GM23338 (cell line): ENCODE measurements at regions not wholly inside any gene's neighbourhood (a gene's known extent, or its start where the extent isn't known, plus 50 kb on each side); places are given as distances from the start of the nearest gene placed in this dataset.
A peak's percentile ranks its signal among the peaks of the same experiment; 100 is the strongest.

Experiments
- ATAC-seq: fragments of 200-7000 bp; cut with Tn5 transposase; 3 replicates; pipeline ENCODE4 v1.9.1; 2020
- DNase-seq: peaks from one replicate; pipeline ENCODE4 v3.0.0-alpha.2; 2015; ENCODE audit warnings: low spot score
- H2AFZ ChIP-seq: fragments of 200-600 bp; sonication (generic); 2 replicates; pipeline ENCODE4 v1.8.0; 2016; ENCODE audit warnings: antibody characterized with exemption, mild to moderate bottlenecking, moderate library complexity
- H3F3A ChIP-seq: fragments of 200-600 bp; sonication (generic); replicated peaks from 2 replicates; pipeline ENCODE4 v1.8.0; 2017; ENCODE audit warnings: antibody characterized with exemption, mixed run types, low read depth
- H3K27ac ChIP-seq: fragments of 200-600 bp; sonication (generic); 2 replicates; pipeline ENCODE4 v1.6.1; 2016; ENCODE audit warnings: low read depth
- H3K27me3 ChIP-seq: fragments of 200-600 bp; sonication (generic); 2 replicates; pipeline ENCODE4 v1.8.0; 2016; ENCODE audit warnings: mild to moderate bottlenecking, mixed run types, moderate library complexity; ENCODE audit not compliant: insufficient read depth
- H3K36me3 ChIP-seq: fragments of 200-600 bp; sonication (generic); 2 replicates; pipeline ENCODE4 v1.8.0; 2016; ENCODE audit warnings: mild to moderate bottlenecking; ENCODE audit not compliant: insufficient read depth
- H3K4me1 ChIP-seq: fragments of 200-600 bp; sonication (generic); 2 replicates; pipeline ENCODE4 v1.8.0; 2016; ENCODE audit warnings: mild to moderate bottlenecking, moderate library complexity; ENCODE audit not compliant: insufficient read depth
- H3K4me2 ChIP-seq: fragments of 200-600 bp; sonication (generic); 2 replicates; pipeline ENCODE4 v1.7.1; 2017; ENCODE audit warnings: mixed run types
- H3K4me3 ChIP-seq: fragments of 200-600 bp; sonication (generic); 2 replicates; pipeline ENCODE4 v1.6.1; 2016; ENCODE audit warnings: mixed run types
- H3K79me2 ChIP-seq: fragments of 200-600 bp; sonication (generic); replicated peaks from 2 replicates; pipeline ENCODE4 v1.8.0; 2017; ENCODE audit warnings: mild to moderate bottlenecking; ENCODE audit not compliant: insufficient read depth
- H3K9me2 ChIP-seq: fragments of 200-600 bp; sonication (generic); 2 replicates; pipeline ENCODE4 v1.8.0; 2017; ENCODE audit not compliant: insufficient read depth
- H4K20me1 ChIP-seq: fragments of 200-600 bp; sonication (generic); replicated peaks from 2 replicates; pipeline ENCODE4 v1.8.0; 2017; ENCODE audit warnings: mild to moderate bottlenecking; ENCODE audit not compliant: insufficient read depth
- H3K27ac Mint-ChIP-seq: 2 replicates; pipeline ENCODE4 v1.8.0; 2020; ENCODE audit warnings: inconsistent platforms, mild to moderate bottlenecking, moderate library complexity, mixed read lengths
- H3K27me3 Mint-ChIP-seq: 3 replicates; pipeline ENCODE4 v1.8.0; 2022; ENCODE audit warnings: low read depth, mild to moderate bottlenecking, moderate library complexity, mixed read lengths, inconsistent platforms; ENCODE audit not compliant: insufficient read depth, poor library complexity
- H3K36me3 Mint-ChIP-seq: 3 replicates; pipeline ENCODE4 v1.8.0; 2021; ENCODE audit warnings: low read depth, mild to moderate bottlenecking, inconsistent platforms, moderate library complexity, mixed read lengths
- H3K4me1 Mint-ChIP-seq: 3 replicates; pipeline ENCODE4 v1.8.0; 2020; ENCODE audit warnings: mild to moderate bottlenecking, inconsistent platforms, mixed read lengths
- H3K4me3 Mint-ChIP-seq: 3 replicates; pipeline ENCODE4 v1.8.0; 2021; ENCODE audit warnings: moderate library complexity, mild to moderate bottlenecking, inconsistent platforms, mixed read lengths
- H3K9me3 Mint-ChIP-seq: 3 replicates; pipeline ENCODE4 v1.8.0; 2020; ENCODE audit warnings: moderate library complexity, mild to moderate bottlenecking, inconsistent platforms, mixed read lengths
- CREB1 ChIP-seq: fragments of 250-450 bp; sonication (Bioruptor Pico); IDR thresholded peaks from 2 replicates; pipeline ENCODE4 v1.5.0; 2020; ENCODE audit warnings: low read depth, mild to moderate bottlenecking, moderate library complexity
- ETS1 ChIP-seq: IDR thresholded peaks from 2 replicates; pipeline ENCODE4 v1.6.1; 2016; ENCODE audit warnings: antibody characterized with exemption
- EZH2 ChIP-seq: fragments of 200-600 bp; sonication (generic); IDR thresholded peaks from one replicate; pipeline ENCODE4 v1.8.0; 2017; ENCODE audit warnings: antibody characterized with exemption, mild to moderate bottlenecking, low read depth; ENCODE audit not compliant: unreplicated experiment
- EZH2phosphoT487 ChIP-seq: fragments of 200-600 bp; sonication (generic); IDR thresholded peaks from one replicate; pipeline ENCODE4 v1.8.1; 2018; ENCODE audit warnings: antibody characterized with exemption; ENCODE audit not compliant: unreplicated experiment
- NANOG ChIP-seq: IDR thresholded peaks from 2 replicates; pipeline ENCODE4 v1.6.1; 2016; ENCODE audit warnings: antibody characterized with exemption, borderline replicate concordance
- STAT1 ChIP-seq: IDR thresholded peaks from one replicate; pipeline ENCODE4 v1.6.1; 2016; ENCODE audit warnings: antibody characterized with exemption; ENCODE audit not compliant: unreplicated experiment
- ZNF331 ChIP-seq: fragments of 250-450 bp; sonication (Bioruptor Pico); IDR thresholded peaks from 2 replicates; pipeline ENCODE4 v1.5.0; 2020; ENCODE audit warnings: low read depth, mild to moderate bottlenecking, moderate library complexity
- TF ChIP-seq, protein P1 (sequence below), 2 experiments: fragments of 200-600 bp in 1 of 2; sonication (generic) in 1 of 2; conservative IDR thresholded peaks; 2 replicates each; pipeline versions ENCODE4 v1.5.1 to v1.6.1; 2016 to 2017; ENCODE audit warnings: antibody characterized with exemption in 2 of 2, low read depth in 2 of 2, mild to moderate bottlenecking in 2 of 2, moderate library complexity in 1 of 2
- TF ChIP-seq, protein P2 (sequence below): IDR thresholded peaks from one replicate; pipeline ENCODE4 v1.6.1; 2018; ENCODE audit warnings: antibody characterized with exemption; ENCODE audit not compliant: unreplicated experiment

DNA sequence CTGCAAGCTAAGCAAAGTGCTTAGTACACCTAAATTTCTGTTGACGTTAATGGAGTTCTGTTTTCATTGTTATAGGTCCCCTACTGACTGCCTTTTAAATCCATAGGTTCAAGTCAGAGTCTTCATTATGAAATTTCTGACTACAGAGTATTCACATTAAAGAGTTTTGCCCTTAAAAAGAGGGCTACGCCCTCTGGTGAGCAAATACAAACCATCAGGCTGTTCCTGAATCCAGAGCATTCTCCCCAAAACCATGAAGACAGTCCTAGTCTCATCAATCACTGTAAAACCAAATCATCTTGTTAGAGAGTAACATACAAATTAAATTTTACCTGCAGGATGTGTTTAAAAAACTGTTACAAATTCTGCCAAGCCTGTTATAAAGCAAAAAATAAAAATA is 1091.7 kb downstream of the TDRD15 start:
- H3K4me3 Mint-ChIP-seq: no peak overlapping the region
- ATAC-seq (peak; percentile 67), DNase-seq (peak; percentile 5)
- peaks cover 8% of the 10 kb centered on the region; the same call in 2 of the 3 replicates for H3K4me1 Mint-ChIP-seq
- no peaks in the 10 kb centered on the region for H3K9me3 Mint-ChIP-seq
- no peak overlapping the region for H3K4me3 ChIP-seq
- no peak overlapping the region for H3K27ac ChIP-seq
- H3K36me3 Mint-ChIP-seq: no peaks in the 10 kb centered on the region
- no peaks in the 10 kb centered on the region for H3F3A ChIP-seq
- TF ChIP-seq, protein P1, sequence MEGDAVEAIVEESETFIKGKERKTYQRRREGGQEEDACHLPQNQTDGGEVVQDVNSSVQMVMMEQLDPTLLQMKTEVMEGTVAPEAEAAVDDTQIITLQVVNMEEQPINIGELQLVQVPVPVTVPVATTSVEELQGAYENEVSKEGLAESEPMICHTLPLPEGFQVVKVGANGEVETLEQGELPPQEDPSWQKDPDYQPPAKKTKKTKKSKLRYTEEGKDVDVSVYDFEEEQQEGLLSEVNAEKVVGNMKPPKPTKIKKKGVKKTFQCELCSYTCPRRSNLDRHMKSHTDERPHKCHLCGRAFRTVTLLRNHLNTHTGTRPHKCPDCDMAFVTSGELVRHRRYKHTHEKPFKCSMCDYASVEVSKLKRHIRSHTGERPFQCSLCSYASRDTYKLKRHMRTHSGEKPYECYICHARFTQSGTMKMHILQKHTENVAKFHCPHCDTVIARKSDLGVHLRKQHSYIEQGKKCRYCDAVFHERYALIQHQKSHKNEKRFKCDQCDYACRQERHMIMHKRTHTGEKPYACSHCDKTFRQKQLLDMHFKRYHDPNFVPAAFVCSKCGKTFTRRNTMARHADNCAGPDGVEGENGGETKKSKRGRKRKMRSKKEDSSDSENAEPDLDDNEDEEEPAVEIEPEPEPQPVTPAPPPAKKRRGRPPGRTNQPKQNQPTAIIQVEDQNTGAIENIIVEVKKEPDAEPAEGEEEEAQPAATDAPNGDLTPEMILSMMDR (conservative IDR thresholded peaks at IDR 0.05; ENCODE audit: low read depth in 2 of 2): peak; percentile 34 to 41
- no peak for TF ChIP-seq STAT1
- H2AFZ ChIP-seq: no peak overlapping the region
- no peak overlapping the region for H3K4me2 ChIP-seq
- no peaks in the 10 kb centered on the region for H3K79me2 ChIP-seq
- no peaks in the 10 kb centered on the region for H3K27me3 ChIP-seq
- no peaks in the 10 kb centered on the region for H4K20me1 ChIP-seq
- H3K27me3 Mint-ChIP-seq: no peaks in the 10 kb centered on the region
- H3K27ac Mint-ChIP-seq: no peak overlapping the region
- H3K36me3 ChIP-seq: peaks cover 3% of the 10 kb centered on the region
- H3K4me1 ChIP-seq: no peaks in the 10 kb centered on the region
- H3K9me2 ChIP-seq: no peaks in the 10 kb centered on the region

DNA sequence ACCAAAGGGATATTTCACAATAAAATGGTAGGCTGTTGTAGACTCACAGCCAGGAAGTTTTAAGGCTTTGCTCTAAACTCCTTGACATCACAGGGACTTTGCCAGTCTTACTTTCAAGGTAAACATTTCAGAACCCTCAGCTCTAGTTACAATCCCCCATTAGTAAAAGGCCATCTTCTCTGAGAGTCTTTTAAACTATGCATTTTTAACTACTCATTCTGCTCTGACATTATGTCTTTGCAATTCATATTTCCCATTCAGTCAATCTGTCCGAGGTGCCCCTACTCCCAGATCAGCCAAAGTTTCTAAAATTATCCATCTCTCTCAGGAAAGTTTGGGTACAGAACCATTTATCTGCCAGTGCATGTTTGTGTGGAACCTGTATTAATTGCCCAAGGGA is 1094.1 kb downstream of the TDRD15 start:
- H3K4me3 ChIP-seq: no peak overlapping the region
- TF ChIP-seq ZNF331 (CRISPR knock-in tag) (no peak), EZH2 (no peak), NANOG (no peak), EZH2phosphoT487 (no peak), CREB1 (CRISPR knock-in tag) (no peak)
- Mint-ChIP-seq H3K9me3 (peaks cover 3% of the 10 kb centered on the region), H3K27me3 (no peaks in the 10 kb centered on the region), H3K27ac (no peak overlapping the region), H3K36me3 (peaks cover 2% of the 10 kb centered on the region), H3K4me1 (peaks cover 8% of the 10 kb centered on the region; the same call in 2 of the 3 replicates), H3K4me3 (no peak overlapping the region)
- peaks cover 3% of the 10 kb centered on the region; the same call in 1 of the 2 replicates for H3K36me3 ChIP-seq
- H3K27ac ChIP-seq: no peak overlapping the region
- ATAC-seq (no peak), DNase-seq (no peak)
- no peak overlapping the region for H3K4me2 ChIP-seq
- H3K9me2 ChIP-seq: 0 out of 2 replicates have a peak, but pooled peaks cover 1% of the 10 kb centered on the region
- H2AFZ ChIP-seq: no peak overlapping the region
- no peaks in the 10 kb centered on the region for H4K20me1 ChIP-seq
- H3K79me2 ChIP-seq: no peaks in the 10 kb centered on the region
- H3K27me3 ChIP-seq: no peaks in the 10 kb centered on the region
- no peaks in the 10 kb centered on the region for H3K4me1 ChIP-seq
- no peaks in the 10 kb centered on the region for H3F3A ChIP-seq

DNA sequence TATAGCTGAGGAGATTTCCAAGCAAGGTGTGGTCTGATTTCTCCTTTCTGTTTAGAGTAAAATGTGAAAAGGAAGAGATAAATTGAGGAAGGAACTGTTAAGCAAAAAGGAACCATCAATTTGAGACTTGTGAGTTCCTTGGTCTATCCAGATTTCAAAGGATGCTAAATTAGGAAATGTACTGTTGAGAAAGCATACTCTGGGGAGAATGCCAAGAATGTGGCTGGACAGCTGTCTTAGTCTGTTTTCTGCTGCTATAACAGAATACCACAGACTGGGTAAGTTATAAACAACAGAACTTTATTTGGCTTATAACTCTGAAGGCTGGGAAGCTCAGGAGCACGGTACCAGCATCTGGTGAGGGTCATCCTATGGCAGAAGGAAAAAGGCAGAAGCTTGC is 1097.2 kb downstream of the TDRD15 start:
- peaks cover 25% of the 10 kb centered on the region for H3K9me3 Mint-ChIP-seq
- peaks cover 8% of the 10 kb centered on the region for H3K36me3 ChIP-seq
- no peak overlapping the region for H3K27ac Mint-ChIP-seq
- no peak overlapping the region for H3K4me3 Mint-ChIP-seq
- H3F3A ChIP-seq: no peaks in the 10 kb centered on the region
- H3K9me2 ChIP-seq: 0 out of 2 replicates have a peak, but pooled peaks cover 3% of the 10 kb centered on the region
- peaks cover 24% of the 10 kb centered on the region for H3K36me3 Mint-ChIP-seq
- H3K4me2 ChIP-seq: no peak overlapping the region
- no peak overlapping the region for H3K27ac ChIP-seq
- peaks cover 8% of the 10 kb centered on the region; the same call in 2 of the 3 replicates for H3K4me1 Mint-ChIP-seq
- no peaks in the 10 kb centered on the region for H3K4me1 ChIP-seq
- H3K27me3 Mint-ChIP-seq: no peaks in the 10 kb centered on the region
- H4K20me1 ChIP-seq: no peaks in the 10 kb centered on the region
- H3K79me2 ChIP-seq: no peaks in the 10 kb centered on the region
- ATAC-seq (no peak), DNase-seq (no peak)
- H2AFZ ChIP-seq: no peak overlapping the region
- no peaks in the 10 kb centered on the region for H3K27me3 ChIP-seq
- H3K4me3 ChIP-seq: no peak overlapping the region
- TF ChIP-seq ETS1 (no peak), EZH2 (no peak), CREB1 (CRISPR knock-in tag) (no peak), ZNF331 (CRISPR knock-in tag) (no peak)
- TF ChIP-seq, protein P1 (conservative IDR thresholded peaks at IDR 0.05; ENCODE audit: low read depth in 2 of 2): no peak
- TF ChIP-seq, protein P2, sequence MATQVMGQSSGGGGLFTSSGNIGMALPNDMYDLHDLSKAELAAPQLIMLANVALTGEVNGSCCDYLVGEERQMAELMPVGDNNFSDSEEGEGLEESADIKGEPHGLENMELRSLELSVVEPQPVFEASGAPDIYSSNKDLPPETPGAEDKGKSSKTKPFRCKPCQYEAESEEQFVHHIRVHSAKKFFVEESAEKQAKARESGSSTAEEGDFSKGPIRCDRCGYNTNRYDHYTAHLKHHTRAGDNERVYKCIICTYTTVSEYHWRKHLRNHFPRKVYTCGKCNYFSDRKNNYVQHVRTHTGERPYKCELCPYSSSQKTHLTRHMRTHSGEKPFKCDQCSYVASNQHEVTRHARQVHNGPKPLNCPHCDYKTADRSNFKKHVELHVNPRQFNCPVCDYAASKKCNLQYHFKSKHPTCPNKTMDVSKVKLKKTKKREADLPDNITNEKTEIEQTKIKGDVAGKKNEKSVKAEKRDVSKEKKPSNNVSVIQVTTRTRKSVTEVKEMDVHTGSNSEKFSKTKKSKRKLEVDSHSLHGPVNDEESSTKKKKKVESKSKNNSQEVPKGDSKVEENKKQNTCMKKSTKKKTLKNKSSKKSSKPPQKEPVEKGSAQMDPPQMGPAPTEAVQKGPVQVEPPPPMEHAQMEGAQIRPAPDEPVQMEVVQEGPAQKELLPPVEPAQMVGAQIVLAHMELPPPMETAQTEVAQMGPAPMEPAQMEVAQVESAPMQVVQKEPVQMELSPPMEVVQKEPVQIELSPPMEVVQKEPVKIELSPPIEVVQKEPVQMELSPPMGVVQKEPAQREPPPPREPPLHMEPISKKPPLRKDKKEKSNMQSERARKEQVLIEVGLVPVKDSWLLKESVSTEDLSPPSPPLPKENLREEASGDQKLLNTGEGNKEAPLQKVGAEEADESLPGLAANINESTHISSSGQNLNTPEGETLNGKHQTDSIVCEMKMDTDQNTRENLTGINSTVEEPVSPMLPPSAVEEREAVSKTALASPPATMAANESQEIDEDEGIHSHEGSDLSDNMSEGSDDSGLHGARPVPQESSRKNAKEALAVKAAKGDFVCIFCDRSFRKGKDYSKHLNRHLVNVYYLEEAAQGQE: no peak
